Gastrocnemius medialis (tissue), 4 donors: ENCODE measurements at regions not wholly inside any gene's neighbourhood (a gene's known extent, or its start where the extent isn't known, plus 50 kb on each side); places are given as distances from the start of the nearest gene placed in this dataset.

Experiments
- CTCF ChIP-seq, 5 experiments: fragments of 450-650 bp in 3 of 5; fragments of 200-600 bp in 2 of 5; sonication (generic) in 2 of 5; IDR thresholded peaks in 4 of 5; conservative IDR thresholded peaks in 1 of 5; 1 replicate in 4 of 5; 2 replicates in 1 of 5; pipeline ENCODE4 v1.5.1; 2016 to 2019; ENCODE audit warnings: antibody characterized with exemption in 5 of 5, mild to moderate bottlenecking in 3 of 5, moderate library complexity in 3 of 5
- POLR2A ChIP-seq, 2 donors: fragments of 450-650 bp; IDR thresholded peaks; one replicate each; pipeline ENCODE4 v1.6.1; 2017; ENCODE audit warnings: antibody characterized with exemption in 2 of 2, mild to moderate bottlenecking in 2 of 2, moderate library complexity in 2 of 2

DNA sequence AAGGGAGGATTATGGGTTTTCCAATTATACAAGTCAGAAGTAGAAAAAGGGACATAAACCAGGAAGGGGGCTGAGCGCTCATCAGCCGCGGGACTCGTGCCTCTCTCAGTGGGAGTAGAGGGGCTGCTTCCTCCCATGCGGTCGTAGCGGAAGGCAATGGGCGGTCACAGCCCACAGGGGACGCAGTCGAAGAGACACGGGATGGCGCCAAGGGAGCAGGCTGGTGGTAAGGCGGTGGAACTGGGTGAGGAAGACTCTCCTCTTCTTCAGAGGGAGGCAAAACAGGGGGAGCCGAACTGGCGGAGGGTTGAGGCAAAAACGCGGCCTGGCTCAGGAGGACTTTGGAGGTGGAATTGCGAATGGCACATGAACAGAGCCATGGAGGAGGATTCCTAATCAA, 677.7 kb downstream of the TMEM121 start:
- TF ChIP-seq CTCF (IDR thresholded peaks at IDR 0.05 in 4 of 5, conservative IDR thresholded peaks at IDR 0.05 in 1 of 5), result no peak
- no peak for TF ChIP-seq POLR2A (IDR thresholded peaks at IDR 0.05)
